Ovary (tissue), 3 donors: ENCODE measurements at regions not wholly inside any gene's neighbourhood (a gene's known extent, or its start where the extent isn't known, plus 50 kb on each side); places are given as distances from the start of the nearest gene placed in this dataset.

Experiments
- CTCF ChIP-seq, 3 donors: fragments of 450-650 bp in 2 of 3; fragments of 200-600 bp in 1 of 3; IDR thresholded peaks; one replicate each; pipeline versions ENCODE4 v1.5.1 to v1.8.0; 2016 to 2022; ENCODE audit warnings: antibody characterized with exemption in 3 of 3, mild to moderate bottlenecking in 1 of 3
- EP300 ChIP-seq: sonication (generic); formaldehyde crosslinking; IDR thresholded peaks from one replicate; pipeline ENCODE4 v1.6.1; 2017; ENCODE audit warnings: antibody characterized with exemption
- POLR2A ChIP-seq: fragments of 450-650 bp; IDR thresholded peaks from one replicate; pipeline ENCODE4 v1.6.1; 2017; ENCODE audit warnings: antibody characterized with exemption, mild to moderate bottlenecking, moderate library complexity
- donor health status: DM: no; HTN: no; CAD: no.

GRCh38 chr1:47611992-47612391 is 174.1 kb downstream of the FOXD2 start:
- TF ChIP-seq CTCF (IDR thresholded peaks at IDR 0.05) (no peak), POLR2A (no peak), EP300 (no peak)
